NCI-H1436 (cell line): ENCODE measurements at regions not wholly inside any gene's neighbourhood (a gene's known extent, or its start where the extent isn't known, plus 50 kb on each side); places are given as distances from the start of the nearest gene placed in this dataset.

Experiments used
- DNase-seq: peaks from one replicate; lab custom pipeline; 2025; lab: John Stamatoyannopoulos, UW

GRCh38 chr22:34904486-34904885, 161.5 kb upstream of the ISX start:
- DNase-seq = no peak

- DNase-seq = no peak
Observed at GRCh38 chr22:34913826-34914225, 152.1 kb upstream of the ISX start.

DNA sequence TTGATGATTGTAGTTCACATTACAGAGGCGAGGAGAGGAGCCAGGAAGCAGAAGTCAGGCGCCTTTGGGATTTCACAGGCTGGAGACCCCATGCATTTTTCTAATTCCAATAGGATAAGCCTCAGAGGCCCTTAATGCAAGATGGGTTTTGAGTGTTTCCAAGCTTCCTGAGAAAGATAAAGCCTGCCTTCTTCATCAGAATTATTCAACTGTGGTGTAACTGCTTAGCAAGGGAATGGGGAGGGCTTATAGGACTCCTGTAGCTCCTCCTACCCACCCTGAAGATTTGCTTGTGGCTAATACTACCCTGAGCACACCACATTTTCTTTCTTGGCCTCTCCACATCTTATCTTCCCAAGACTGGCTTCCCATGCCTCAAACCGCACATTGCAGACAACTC, 151.1 kb upstream of the ISX start:
- no peak for DNase-seq

- no peak for DNase-seq
Observed at GRCh38 chr22:34917239-34917638, 148.7 kb upstream of the ISX start.

DNA sequence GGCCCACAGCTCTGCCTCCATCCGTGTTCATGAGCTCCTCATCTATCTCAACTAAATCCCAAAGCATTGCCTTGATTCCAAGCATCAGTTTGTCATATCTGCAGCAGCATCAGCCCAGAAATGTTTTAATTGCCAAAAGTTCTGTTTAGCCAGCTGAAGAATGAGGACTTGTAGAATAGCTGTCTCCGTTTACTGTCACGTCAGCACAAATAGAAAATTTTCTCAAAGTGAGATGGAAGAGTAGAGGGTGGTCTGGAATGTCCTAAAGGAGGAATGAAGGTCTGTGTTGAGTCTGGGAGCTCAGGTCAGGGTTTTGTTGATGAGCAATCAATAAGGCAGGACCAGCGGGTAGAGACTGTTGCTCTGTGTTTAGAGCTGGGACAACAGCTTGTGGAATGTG, 134.9 kb upstream of the ISX start:
- no peak for DNase-seq

DNA sequence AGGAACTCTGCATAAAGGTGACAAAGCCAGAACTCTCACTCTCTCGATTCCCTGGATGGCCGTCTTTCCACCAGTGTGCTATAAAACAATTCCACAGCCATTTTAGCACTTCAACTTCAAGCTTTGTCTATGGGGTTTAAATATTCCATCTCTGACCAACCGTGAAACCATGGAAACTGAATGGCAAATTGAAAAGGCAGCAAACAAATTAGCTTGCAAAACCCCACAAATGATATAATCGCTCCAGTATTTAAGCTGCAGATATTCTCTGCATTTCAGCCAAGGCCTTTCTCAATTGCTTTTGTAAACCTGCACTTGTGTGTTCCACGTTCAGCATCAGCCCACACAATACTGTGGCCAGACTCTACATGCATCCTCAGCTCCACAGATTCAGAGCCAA, 131.7 kb upstream of the ISX start:
- no peak for DNase-seq

- DNase-seq = no peak
Observed at GRCh38 chr22:34943830-34944229, 122.1 kb upstream of the ISX start.

GRCh38 chr22:34946339-34946985, 119.5 kb upstream of the ISX start:
- no peak for DNase-seq

DNA sequence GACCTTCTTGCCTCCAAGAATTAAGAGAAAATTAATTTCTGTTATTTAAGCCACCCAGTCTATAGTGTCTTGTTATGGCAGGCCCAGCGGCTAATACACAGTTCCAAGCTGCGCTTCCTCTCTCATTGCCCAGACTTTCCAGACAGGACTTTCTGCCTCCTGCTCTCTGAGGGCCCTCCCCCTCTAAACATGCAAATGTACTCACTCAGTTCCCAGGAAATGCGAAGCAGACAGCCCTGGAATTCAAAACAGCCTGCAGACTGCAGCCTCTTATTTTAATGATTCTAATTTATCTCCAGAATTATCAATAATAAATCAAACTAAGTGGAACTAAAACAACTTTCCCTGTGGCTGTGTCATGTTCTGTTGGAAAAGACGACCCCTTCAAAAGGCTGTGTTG, 115.5 kb upstream of the ISX start:
- no peak for DNase-seq

DNA sequence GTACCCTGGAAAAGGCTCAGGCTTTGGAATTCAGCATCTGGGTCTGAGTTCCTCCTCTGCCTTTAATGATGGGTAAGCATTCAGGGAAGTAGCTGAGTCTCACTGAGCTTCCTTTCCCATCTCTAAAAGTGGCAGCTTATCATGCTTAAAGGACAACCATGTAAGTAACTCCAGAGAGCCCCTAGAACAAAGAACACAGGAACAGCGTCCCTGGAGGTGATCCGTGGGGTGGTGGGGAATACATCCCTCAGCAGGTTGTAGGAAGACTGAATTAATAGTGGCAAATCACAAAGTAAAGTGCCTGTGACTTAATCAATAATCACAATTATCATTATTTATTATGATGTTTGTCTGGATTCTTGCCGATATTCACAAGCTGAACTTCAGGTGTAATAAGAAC, 114.7 kb upstream of the ISX start:
- no peak for DNase-seq

DNA sequence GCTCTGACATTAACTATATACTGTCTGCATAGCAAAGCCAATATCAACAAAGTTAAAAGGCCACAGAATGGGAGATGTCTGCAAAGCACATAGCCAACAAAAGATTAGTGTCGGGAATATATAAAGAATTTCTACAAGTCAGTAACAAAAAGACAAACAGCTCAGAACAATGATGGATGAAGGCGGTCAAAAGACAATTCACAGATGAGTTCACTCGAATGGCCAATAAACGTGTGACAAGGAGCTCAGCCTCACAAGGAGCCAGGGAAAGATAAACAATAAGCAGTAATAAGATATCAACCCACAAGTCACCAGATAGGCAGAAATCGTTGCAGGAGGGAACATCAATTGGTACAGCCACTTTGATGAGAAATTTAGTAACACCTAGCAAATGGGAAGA, 106.0 kb upstream of the ISX start:
- no peak for DNase-seq

DNA sequence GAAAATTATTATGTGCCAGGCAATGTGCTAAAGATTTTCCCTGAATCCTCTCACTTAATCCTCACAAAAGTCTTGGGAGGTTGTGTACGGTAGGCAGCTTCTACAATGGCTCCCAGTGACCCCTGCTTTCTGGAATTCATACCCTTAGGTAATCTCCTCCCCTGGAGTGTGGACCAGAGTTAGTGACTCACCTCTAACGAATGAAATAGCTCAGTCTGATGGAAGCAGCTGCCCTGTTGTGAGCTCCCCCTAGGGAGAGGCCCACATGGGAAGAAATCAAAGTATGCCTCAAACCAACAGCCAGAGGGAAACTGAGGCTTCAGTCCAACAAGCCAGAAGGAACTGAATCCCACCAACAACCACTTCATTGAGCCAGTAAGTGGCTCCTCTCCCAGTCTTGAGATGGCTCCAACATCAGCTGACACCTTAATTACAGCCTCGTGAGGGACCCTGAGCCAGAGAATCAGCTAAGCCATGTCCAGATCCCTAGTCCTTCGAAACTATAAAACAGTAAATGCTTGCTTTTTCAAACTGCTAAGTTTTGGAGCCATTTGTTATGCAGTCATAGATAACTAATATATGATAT, 98.9 kb upstream of the ISX start:
- DNase-seq = no peak

DNA sequence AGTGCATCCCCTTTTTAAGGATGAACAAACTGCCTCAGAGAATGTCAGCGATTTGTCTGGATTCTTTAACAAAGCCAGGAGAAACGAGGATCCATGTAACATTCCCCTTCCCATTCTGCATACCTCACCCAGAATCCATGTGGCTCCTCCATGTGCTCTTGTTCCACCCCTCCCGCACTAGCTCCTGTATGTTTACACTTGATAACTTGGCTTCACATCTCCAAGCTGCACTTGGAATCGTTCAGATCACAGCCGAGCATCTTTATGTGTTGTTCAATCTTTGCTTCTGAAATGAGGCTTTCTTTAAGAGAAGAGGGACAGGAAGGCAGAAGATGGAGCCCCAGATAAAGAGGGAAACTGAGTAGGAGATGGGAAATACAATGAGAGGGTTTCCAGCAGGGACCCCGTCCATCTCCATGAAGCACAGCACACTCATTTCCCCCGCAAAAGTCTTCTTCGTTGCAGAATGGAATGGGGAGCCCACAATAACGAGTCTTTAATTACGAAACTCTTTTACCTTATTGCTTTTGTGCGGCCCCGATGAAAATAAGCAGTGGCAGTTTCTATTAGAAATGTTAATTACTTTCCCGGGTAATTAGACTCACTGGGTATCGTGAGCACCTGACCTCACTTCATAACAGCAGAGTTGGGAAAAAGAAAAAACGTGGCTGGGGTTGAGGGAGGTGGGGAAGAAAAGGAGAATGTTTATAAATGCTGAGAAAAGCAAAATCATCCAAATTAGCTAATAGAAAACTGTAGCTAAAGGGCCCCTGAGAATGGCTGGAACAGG, 96.8 kb upstream of the ISX start:
- DNase-seq = no peak

- DNase-seq = no peak
Observed at GRCh38 chr22:34971456-34971855, 94.5 kb upstream of the ISX start.

DNA sequence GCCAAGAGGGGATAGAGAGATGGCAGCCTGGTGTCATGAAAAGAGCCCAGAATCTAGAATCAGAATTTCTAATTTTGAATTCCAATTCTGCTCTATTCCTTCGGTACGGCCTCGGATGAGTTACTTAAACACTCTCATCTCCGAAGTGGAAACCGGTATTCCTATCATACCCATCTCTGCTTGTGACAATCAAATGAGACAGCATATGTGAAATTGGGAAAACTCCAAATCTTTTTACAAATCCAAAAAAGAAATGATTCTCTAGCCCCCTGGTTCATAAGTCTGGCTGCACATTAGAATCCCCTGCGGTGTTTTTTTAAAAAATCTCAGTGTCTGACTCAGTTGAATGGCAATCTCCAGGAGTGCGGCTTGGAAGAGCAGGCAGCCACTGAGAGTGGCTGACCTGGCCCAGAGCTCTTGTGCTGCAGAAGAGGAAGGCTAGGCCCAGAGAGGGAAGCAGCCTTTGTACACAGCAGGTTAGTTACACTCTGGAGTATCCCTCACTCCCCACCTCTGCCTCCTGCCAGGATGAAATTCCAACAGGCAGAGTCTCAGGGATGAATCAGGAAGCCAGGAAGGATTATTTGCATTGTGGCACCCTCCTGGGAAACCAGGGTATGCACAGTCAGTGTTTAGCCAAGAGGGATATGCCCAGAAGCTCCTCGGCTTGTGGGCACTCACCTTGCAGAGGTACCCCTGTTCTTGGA, 93.6 kb upstream of the ISX start:
- DNase-seq = no peak

DNA sequence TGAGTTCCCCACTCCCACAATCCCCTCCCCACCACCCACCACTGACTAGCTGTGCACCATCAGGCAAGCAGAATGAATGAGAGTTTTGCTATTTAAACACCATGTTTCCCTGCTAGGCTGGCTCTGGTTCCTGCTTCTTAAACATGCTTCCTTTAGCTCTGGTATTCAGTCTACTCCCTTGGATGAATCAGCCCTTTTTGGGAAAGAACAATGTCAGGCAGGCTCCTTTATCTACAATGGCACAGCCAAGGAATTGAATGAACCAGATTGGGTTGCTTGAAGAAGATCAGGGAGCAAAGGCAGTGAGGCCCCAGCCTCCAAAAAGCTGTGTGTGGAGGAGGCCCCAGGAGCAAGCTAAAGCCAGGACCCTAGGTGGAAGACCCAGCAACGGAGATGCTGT, 92.9 kb upstream of the ISX start:
- DNase-seq = no peak

DNA sequence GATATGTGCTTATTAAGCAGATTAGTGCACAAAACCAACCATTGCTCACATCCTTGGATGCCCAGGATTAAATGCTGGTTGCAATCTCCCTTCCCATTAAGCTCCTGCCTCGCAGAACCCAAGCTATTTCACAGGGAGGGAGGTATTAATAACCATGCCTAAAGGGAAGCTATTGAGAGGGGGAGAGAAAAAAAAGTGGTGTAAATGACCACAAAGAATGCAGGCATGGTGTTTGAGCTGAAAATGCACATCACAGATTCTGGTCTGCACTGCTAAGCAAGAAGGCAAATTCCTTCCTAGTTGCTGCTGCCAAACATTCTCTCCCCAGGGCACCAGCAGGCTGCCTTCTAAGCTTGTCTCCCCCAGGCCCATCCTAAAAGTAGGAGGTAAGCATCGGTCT, 92.0 kb upstream of the ISX start:
- no peak for DNase-seq

DNA sequence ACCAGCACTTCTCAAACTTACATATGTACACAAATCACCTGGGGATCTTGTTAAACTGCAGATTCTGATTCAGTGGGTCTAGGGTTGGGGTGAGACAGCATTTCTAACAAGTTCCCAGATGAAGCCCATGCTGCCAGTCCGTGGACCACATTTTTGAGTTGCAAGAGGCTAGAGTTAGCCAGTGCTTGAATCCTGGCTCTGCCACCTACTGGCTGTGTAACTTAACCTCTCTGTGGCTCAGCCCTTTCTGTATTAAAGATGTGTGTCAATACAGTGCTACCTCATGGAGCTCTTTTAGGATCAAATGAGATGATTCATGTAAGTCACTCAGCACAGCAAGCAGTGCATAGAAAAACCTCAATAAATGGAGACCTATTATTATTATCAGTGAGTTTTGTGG, 90.2 kb upstream of the ISX start:
- DNase-seq = no peak

GRCh38 chr22:34976474-34976873, 89.5 kb upstream of the ISX start:
- DNase-seq = no peak

DNA sequence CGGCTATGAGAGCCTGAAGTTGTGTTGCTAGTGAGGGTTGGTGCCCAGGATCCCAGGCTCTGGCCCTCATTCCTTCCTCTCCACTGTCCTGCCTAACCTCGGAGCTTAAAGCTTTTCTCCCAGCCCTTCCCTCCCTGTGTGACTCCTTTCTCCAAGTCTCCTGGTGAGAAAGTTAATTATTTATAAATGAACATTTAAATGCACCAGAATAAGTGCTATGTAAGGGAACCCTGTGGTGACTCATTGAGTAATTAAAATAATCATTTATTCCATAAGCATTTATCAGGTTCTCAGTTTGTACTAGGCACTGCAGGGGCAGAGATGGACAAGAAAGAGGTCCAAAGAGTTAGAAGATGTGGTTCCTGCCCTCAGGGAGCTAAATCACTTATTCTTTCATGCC, 89.1 kb upstream of the ISX start:
- no peak for DNase-seq

DNA sequence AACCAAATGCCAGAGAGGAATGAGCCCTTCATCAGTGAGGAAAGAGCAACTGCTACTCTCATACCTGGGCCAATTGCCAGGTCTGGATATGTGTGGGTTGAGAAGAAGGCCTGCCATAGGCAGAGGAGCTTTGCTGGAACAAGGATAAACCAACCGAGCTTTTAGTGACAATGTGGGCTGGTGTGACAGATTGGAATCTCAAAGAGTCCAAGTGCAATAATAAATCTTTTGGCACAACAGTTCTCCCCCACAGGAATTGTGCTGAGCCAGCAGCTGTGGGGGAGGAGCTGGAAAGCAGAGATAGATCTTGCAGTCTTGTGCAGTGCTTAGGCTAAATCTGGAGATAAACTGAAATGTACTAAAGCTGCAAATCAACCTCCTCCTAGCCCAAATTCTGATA, 79.4 kb upstream of the ISX start:
- no peak for DNase-seq

GRCh38 chr22:34992672-34993071, 73.3 kb upstream of the ISX start:
- no peak for DNase-seq

DNA sequence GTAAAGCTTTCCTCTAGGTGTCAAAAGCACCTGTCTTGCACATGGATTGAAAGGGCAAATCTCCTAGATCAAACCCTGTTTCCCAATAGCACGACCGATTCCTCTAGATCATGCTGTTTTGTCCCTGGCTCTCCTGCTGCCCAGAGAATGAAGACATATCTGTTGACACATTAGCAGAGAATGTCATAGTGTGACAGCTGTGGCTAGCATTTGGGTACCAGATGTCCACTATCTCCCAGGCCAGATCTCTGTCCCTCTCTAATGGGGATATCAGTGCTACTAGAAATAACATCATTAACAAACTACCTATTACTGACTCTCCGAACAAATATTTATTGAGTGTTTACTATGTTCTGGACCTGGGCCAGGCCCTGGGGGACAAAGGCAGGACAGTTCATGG, 72.4 kb upstream of the ISX start:
- DNase-seq = no peak
